Spleen (tissue), 11 donors: ENCODE measurements at regions not wholly inside any gene's neighbourhood (a gene's known extent, or its start where the extent isn't known, plus 50 kb on each side); places are given as distances from the start of the nearest gene placed in this dataset.

Experiments used
- DNase-seq: peaks from one replicate; pipeline ENCODE4 v3.0.0-alpha.2; 2020
- H3K27ac ChIP-seq, 8 donors: fragments of 200-600 bp; sonication (generic) in 7 of 8; 1 replicate in 4 of 8; 2 replicates in 4 of 8; pipeline versions ENCODE4 v1.5.0 to v1.8.0; 2016 to 2021; ENCODE audit warnings: inconsistent platforms in 4 of 8, mild to moderate bottlenecking in 4 of 8, moderate library complexity in 1 of 8
- H3K27me3 ChIP-seq, 7 donors: fragments of 200-600 bp; sonication (generic) in 6 of 7; replicated peaks in 1 of 7; 1 replicate in 4 of 7; 2 replicates in 3 of 7; pipeline versions ENCODE4 v1.5.0 to v1.8.0; 2016 to 2021; ENCODE audit warnings: inconsistent platforms in 3 of 7, mild to moderate bottlenecking in 1 of 7
- H3K36me3 ChIP-seq, 6 donors: fragments of 200-600 bp; sonication (generic) in 5 of 6; 1 replicate in 4 of 6; 2 replicates in 2 of 6; pipeline versions ENCODE4 v1.5.0 to v1.8.0; 2016 to 2021; ENCODE audit warnings: inconsistent platforms in 2 of 6
- H3K4me1 ChIP-seq, 6 donors: fragments of 200-600 bp; sonication (generic) in 5 of 6; 1 replicate in 3 of 6; 2 replicates in 3 of 6; pipeline versions ENCODE4 v1.5.0 to v1.8.0; 2016 to 2021; ENCODE audit warnings: inconsistent platforms in 3 of 6
- H3K4me3 ChIP-seq, 8 donors: fragments of 200-600 bp; sonication (generic) in 7 of 8; 1 replicate in 4 of 8; 2 replicates in 4 of 8; pipeline versions ENCODE4 v1.5.0 to v1.8.0; 2016 to 2021; ENCODE audit warnings: inconsistent platforms in 4 of 8, mild to moderate bottlenecking in 4 of 8, moderate library complexity in 2 of 8
- H3K9me3 ChIP-seq, 8 donors: fragments of 200-600 bp; sonication (generic) in 7 of 8; 1 replicate in 4 of 8; 2 replicates in 4 of 8; pipeline versions ENCODE4 v1.5.0 to v1.8.0; 2016 to 2021; ENCODE audit warnings: inconsistent platforms in 4 of 8
- CTCF ChIP-seq, 11 experiments: fragments of 200-600 bp in 7 of 11; fragments of 450-650 bp in 4 of 11; sonication (generic) in 4 of 11; IDR thresholded peaks in 8 of 11; conservative IDR thresholded peaks in 3 of 11; 1 replicate in 7 of 11; 2 replicates in 4 of 11; pipeline versions ENCODE4 v1.4.0 to v1.8.0; 2016 to 2021; ENCODE audit warnings: antibody characterized with exemption in 11 of 11, inconsistent platforms in 4 of 11, mild to moderate bottlenecking in 1 of 11
- POLR2A ChIP-seq, 3 donors: fragments of 450-650 bp; IDR thresholded peaks; one replicate each; pipeline ENCODE4 v1.5.1; 2017; ENCODE audit warnings: antibody characterized with exemption in 3 of 3, mild to moderate bottlenecking in 1 of 3
- POLR2AphosphoS5 ChIP-seq, 3 donors: sonication (generic); formaldehyde crosslinking; IDR thresholded peaks; one replicate each; pipeline ENCODE4 v1.5.1; 2017; ENCODE audit warnings: antibody characterized with exemption in 3 of 3
- WGBS, 5 donors: extraction: QIAGEN DNeasy Blood & Tissue Kit in 3 of 5; methylation state at CpG; one replicate each; pipeline versions ENCODE4 v1.1.5 to v1.1.7; 2013 to 2018; 5-methylcytosine and 5-hydroxymethylcytosine counted together
- intact Hi-C: fragments of 100-400 bp; cut with DNase I; formaldehyde crosslinking; loops from one replicate; pipeline ENCODE4 v1.15.0; 2023; ENCODE audit warnings: low total_unique reads
- donor health status: healthy with polysubstance abuse.
- donor health status: DM: no; HTN: no; CAD: no; lungs with moderate emphysema.
- donor health status: DM: no; HTN: no; CAD: no.
- donor health status: Bipolar disorder and iron deficiency.
- donor health status: healthy.
- donor health status: DM: no; HTN: no; CAD: no.
- donor health status: DM: yes; HTN: yes; CAD: no.

- Histone ChIP-seq H3K27ac (no peak overlapping the region), H3K4me1 (no peaks in the 10 kb centered on the region), H3K27me3 (peaks cover 0 to 22% (median 0%) of the 10 kb centered on the region in 7 donors), H3K4me3 (no peak overlapping the region), H3K36me3 (no peaks in the 10 kb centered on the region), H3K9me3 (no peaks in the 10 kb centered on the region)
- TF ChIP-seq POLR2A (IDR thresholded peaks at IDR 0.05) (no peak), POLR2AphosphoS5 (IDR thresholded peaks at IDR 0.05) (no peak), CTCF (IDR thresholded peaks at IDR 0.05 in 8 of 11, conservative IDR thresholded peaks at IDR 0.05 in 3 of 11) (no peak)
- 77 to 88% (median 78%) methylated on average over 7 of the region's 7 CpGs for WGBS, 5 donors
- DNase-seq = no peak
- intact Hi-C loops = no loop called here
Measured at GRCh38 chr11:134976551-134976950, 564.5 kb upstream of the B3GAT1 start.

- H3K4me1 ChIP-seq = no peaks in the 10 kb centered on the region
- no peak overlapping the region for H3K27ac ChIP-seq
- TF ChIP-seq POLR2AphosphoS5 (IDR thresholded peaks at IDR 0.05) (no peak), CTCF (IDR thresholded peaks at IDR 0.05 in 8 of 11, conservative IDR thresholded peaks at IDR 0.05 in 3 of 11) (no peak), POLR2A (IDR thresholded peaks at IDR 0.05) (no peak)
- no peak for DNase-seq
- no peaks in the 10 kb centered on the region for H3K9me3 ChIP-seq
- WGBS, 5 donors = 72 to 79% (median 73%) methylated on average over 9 of the region's 9 CpGs
- intact Hi-C loops = no loop called here
- H3K27me3 ChIP-seq = peaks cover 0 to 23% (median 0%) of the 10 kb centered on the region in 7 donors
- H3K36me3 ChIP-seq = no peaks in the 10 kb centered on the region
- no peak overlapping the region for H3K4me3 ChIP-seq
Measured at GRCh38 chr11:134975866-134976376, 563.9 kb upstream of the B3GAT1 start.

- no peak for DNase-seq
- Histone ChIP-seq H3K27me3 (peaks cover 0 to 19% (median 0%) of the 10 kb centered on the region in 7 donors), H3K4me3 (no peak overlapping the region), H3K4me1 (no peaks in the 10 kb centered on the region), H3K9me3 (no peaks in the 10 kb centered on the region), H3K36me3 (no peaks in the 10 kb centered on the region), H3K27ac (no peak overlapping the region)
- intact Hi-C loops = no loop called here
- TF ChIP-seq CTCF (IDR thresholded peaks at IDR 0.05 in 8 of 11, conservative IDR thresholded peaks at IDR 0.05 in 3 of 11) = no peak
- no peak for TF ChIP-seq POLR2A (IDR thresholded peaks at IDR 0.05)
- no peak for TF ChIP-seq POLR2AphosphoS5 (IDR thresholded peaks at IDR 0.05)
- 86 to 96% (median 91%) methylated on average over 4 to 5 of the region's 5 CpGs for WGBS, 5 donors
Measured at GRCh38 chr11:134973801-134974200, 561.8 kb upstream of the B3GAT1 start.

GRCh38 chr11:134971381-134971780 lies 559.3 kb upstream of the B3GAT1 start:
- no peak for DNase-seq
- Histone ChIP-seq H3K9me3 (peaks cover 0 to under 1% (median 0%) of the 10 kb centered on the region in 8 donors), H3K27ac (no peak overlapping the region), H3K4me1 (no peaks in the 10 kb centered on the region), H3K4me3 (no peak overlapping the region), H3K36me3 (no peaks in the 10 kb centered on the region), H3K27me3 (peaks cover 0 to 18% (median 0%) of the 10 kb centered on the region in 7 donors)
- TF ChIP-seq CTCF (IDR thresholded peaks at IDR 0.05 in 8 of 11, conservative IDR thresholded peaks at IDR 0.05 in 3 of 11) (no peak), POLR2A (IDR thresholded peaks at IDR 0.05) (no peak), POLR2AphosphoS5 (IDR thresholded peaks at IDR 0.05) (no peak)
- WGBS, 5 donors = 75 to 83% (median 82%) methylated on average over 8 of the region's 8 CpGs
- intact Hi-C loops = no loop called here
